Neuron (in vitro differentiated cells): ENCODE measurements at regions not wholly inside any gene's neighbourhood (a gene's known extent, or its start where the extent isn't known, plus 50 kb on each side); places are given as distances from the start of the nearest gene placed in this dataset.

Source experiments
- H2AFZ ChIP-seq: one replicate; pipeline ENCODE4 v1.6.1; 2013; ENCODE audit warnings: low read depth, mild to moderate bottlenecking, inconsistent platforms, low read length, moderate library complexity
- H3K27me3 ChIP-seq: one replicate; pipeline ENCODE4 v1.6.1; 2013; ENCODE audit warnings: low read length; ENCODE audit not compliant: insufficient read depth
- H3K36me3 ChIP-seq: one replicate; pipeline ENCODE4 v1.6.1; 2013; ENCODE audit warnings: low read length; ENCODE audit not compliant: insufficient read depth
- H3K4me1 ChIP-seq: one replicate; pipeline ENCODE4 v1.6.1; 2013; ENCODE audit warnings: low read length; ENCODE audit not compliant: insufficient read depth
- H3K4me3 ChIP-seq: 2 replicates; pipeline ENCODE4 v1.5.1; 2013; ENCODE audit warnings: mild to moderate bottlenecking, low read length, moderate library complexity
- H3K9me3 ChIP-seq: one replicate; pipeline ENCODE4 v1.6.1; 2013; ENCODE audit warnings: low read length

- no peak overlapping the region for H2AFZ ChIP-seq
- no peaks in the 10 kb centered on the region for H3K9me3 ChIP-seq
- no peak overlapping the region for H3K4me3 ChIP-seq
- no peaks in the 10 kb centered on the region for H3K27me3 ChIP-seq
- no peaks in the 10 kb centered on the region for H3K36me3 ChIP-seq
- no peaks in the 10 kb centered on the region for H3K4me1 ChIP-seq
Measured at GRCh38 chr3:103440539-103441203, 1005.9 kb downstream of the ZPLD1 start.

GRCh38 chr3:103446953-103447629, 1012.3 kb downstream of the ZPLD1 start:
- H3K36me3 ChIP-seq, result no peaks in the 10 kb centered on the region
- H3K9me3 ChIP-seq, result no peaks in the 10 kb centered on the region
- no peaks in the 10 kb centered on the region for H3K4me1 ChIP-seq
- peak overlapping the region; percentile 24 for H2AFZ ChIP-seq
- no peaks in the 10 kb centered on the region for H3K27me3 ChIP-seq
- H3K4me3 ChIP-seq, result no peak overlapping the region

- H2AFZ ChIP-seq, result no peak overlapping the region
- H3K9me3 ChIP-seq, result no peaks in the 10 kb centered on the region
- H3K36me3 ChIP-seq, result no peaks in the 10 kb centered on the region
- H3K4me1 ChIP-seq, result no peaks in the 10 kb centered on the region
- H3K27me3 ChIP-seq, result no peaks in the 10 kb centered on the region
- H3K4me3 ChIP-seq, result no peak overlapping the region
Measured at GRCh38 chr3:103453152-103453551, 1018.3 kb downstream of the ZPLD1 start.

GRCh38 chr3:103459815-103460214, 1025.0 kb downstream of the ZPLD1 start:
- Histone ChIP-seq H3K4me1 (no peaks in the 10 kb centered on the region), H2AFZ (no peak overlapping the region), H3K4me3 (no peak overlapping the region), H3K36me3 (no peaks in the 10 kb centered on the region), H3K27me3 (no peaks in the 10 kb centered on the region), H3K9me3 (no peaks in the 10 kb centered on the region)

- H3K4me1 ChIP-seq, result no peaks in the 10 kb centered on the region
- H3K36me3 ChIP-seq, result no peaks in the 10 kb centered on the region
- H2AFZ ChIP-seq, result no peak overlapping the region
- no peak overlapping the region for H3K4me3 ChIP-seq
- H3K27me3 ChIP-seq, result no peaks in the 10 kb centered on the region
- H3K9me3 ChIP-seq, result no peaks in the 10 kb centered on the region
Measured at GRCh38 chr3:103470498-103470897, 1035.7 kb downstream of the ZPLD1 start.

- no peaks in the 10 kb centered on the region for H3K36me3 ChIP-seq
- no peaks in the 10 kb centered on the region for H3K4me1 ChIP-seq
- H3K9me3 ChIP-seq, result no peaks in the 10 kb centered on the region
- no peak overlapping the region for H2AFZ ChIP-seq
- H3K27me3 ChIP-seq, result no peaks in the 10 kb centered on the region
- H3K4me3 ChIP-seq, result no peak overlapping the region
Measured at GRCh38 chr3:103494011-103494410, 1059.2 kb downstream of the ZPLD1 start.

- no peaks in the 10 kb centered on the region for H3K9me3 ChIP-seq
- H2AFZ ChIP-seq, result no peak overlapping the region
- no peaks in the 10 kb centered on the region for H3K27me3 ChIP-seq
- H3K36me3 ChIP-seq, result no peaks in the 10 kb centered on the region
- no peaks in the 10 kb centered on the region for H3K4me1 ChIP-seq
- no peak overlapping the region for H3K4me3 ChIP-seq
Measured at GRCh38 chr3:103494512-103494911, 1059.7 kb downstream of the ZPLD1 start.

GRCh38 chr3:103495186-103495585, 1060.4 kb downstream of the ZPLD1 start:
- no peak overlapping the region for H2AFZ ChIP-seq
- H3K4me3 ChIP-seq, result no peak overlapping the region
- no peaks in the 10 kb centered on the region for H3K4me1 ChIP-seq
- no peaks in the 10 kb centered on the region for H3K9me3 ChIP-seq
- H3K36me3 ChIP-seq, result no peaks in the 10 kb centered on the region
- no peaks in the 10 kb centered on the region for H3K27me3 ChIP-seq

GRCh38 chr3:103499132-103499900, 1064.5 kb downstream of the ZPLD1 start:
- Histone ChIP-seq H2AFZ (no peak overlapping the region), H3K9me3 (no peaks in the 10 kb centered on the region), H3K4me1 (no peaks in the 10 kb centered on the region), H3K27me3 (no peaks in the 10 kb centered on the region), H3K36me3 (no peaks in the 10 kb centered on the region), H3K4me3 (no peak overlapping the region)

GRCh38 chr3:103499967-103500366, 1065.2 kb downstream of the ZPLD1 start:
- no peaks in the 10 kb centered on the region for H3K4me1 ChIP-seq
- H2AFZ ChIP-seq, result no peak overlapping the region
- no peak overlapping the region for H3K4me3 ChIP-seq
- no peaks in the 10 kb centered on the region for H3K36me3 ChIP-seq
- H3K27me3 ChIP-seq, result no peaks in the 10 kb centered on the region
- H3K9me3 ChIP-seq, result no peaks in the 10 kb centered on the region

GRCh38 chr3:103510760-103511159, 1075.9 kb downstream of the ZPLD1 start:
- H3K4me1 ChIP-seq, result no peaks in the 10 kb centered on the region
- no peaks in the 10 kb centered on the region for H3K36me3 ChIP-seq
- H3K9me3 ChIP-seq, result no peaks in the 10 kb centered on the region
- no peak overlapping the region for H2AFZ ChIP-seq
- H3K4me3 ChIP-seq, result no peak overlapping the region
- H3K27me3 ChIP-seq, result no peaks in the 10 kb centered on the region

GRCh38 chr3:103511891-103512290, 1077.1 kb downstream of the ZPLD1 start:
- no peaks in the 10 kb centered on the region for H3K36me3 ChIP-seq
- H3K4me3 ChIP-seq, result no peak overlapping the region
- H3K4me1 ChIP-seq, result no peaks in the 10 kb centered on the region
- H3K9me3 ChIP-seq, result no peaks in the 10 kb centered on the region
- no peaks in the 10 kb centered on the region for H3K27me3 ChIP-seq
- no peak overlapping the region for H2AFZ ChIP-seq

GRCh38 chr3:103512595-103512994, 1077.8 kb downstream of the ZPLD1 start:
- no peaks in the 10 kb centered on the region for H3K36me3 ChIP-seq
- H3K4me1 ChIP-seq, result no peaks in the 10 kb centered on the region
- H3K27me3 ChIP-seq, result no peaks in the 10 kb centered on the region
- H3K4me3 ChIP-seq, result no peak overlapping the region
- no peak overlapping the region for H2AFZ ChIP-seq
- H3K9me3 ChIP-seq, result no peaks in the 10 kb centered on the region
